Caco-2 (cell line): ENCODE measurements at regions not wholly inside any gene's neighbourhood (a gene's known extent, or its start where the extent isn't known, plus 50 kb on each side); places are given as distances from the start of the nearest gene placed in this dataset.
A peak's percentile ranks its signal among the peaks of the same experiment; 100 is the strongest.

Experiments used
- BruUV-seq: library from RNA; stranded (reverse); fragments of 400-500 nt; replicated peaks from 2 replicates; lab custom pipeline; 2021; lab: Mats Ljungman, UMichigan
- CTCF ChIA-PET: fragments of 300-600 bp; sonication (Branson Sonifier 250); formaldehyde crosslinking; loops from one replicate; lab custom pipeline; 2022; ENCODE audit warnings: antibody characterized with exemption; lab: Charles Lee
- POLR2A ChIA-PET: fragments of 300-600 bp; sonication (Branson Sonifier 250); formaldehyde crosslinking; loops from one replicate; lab custom pipeline; 2022; ENCODE audit warnings: antibody characterized with exemption; lab: Charles Lee
- DNase-seq, 2 experiments: peaks; one replicate each; pipeline versions ENCODE4 v3.0.0 to v3.0.0-alpha.2; 2020 to 2022
- H3K27me3 ChIP-seq: replicated peaks from 2 replicates; pipeline ENCODE4 v1.6.0; 2011; ENCODE audit warnings: low read length; ENCODE audit not compliant: control insufficient read depth, insufficient read depth
- H3K36me3 ChIP-seq: 2 replicates; pipeline ENCODE4 v1.5.1; 2011; ENCODE audit warnings: low read length; ENCODE audit not compliant: control insufficient read depth, insufficient read depth
- H3K4me1 ChIP-seq: fragments of 250-450 bp; sonication (Bioruptor Pico); 2 replicates; pipeline ENCODE4 v1.5.1; 2020; ENCODE audit warnings: mild to moderate bottlenecking
- H3K4me3 ChIP-seq: 2 replicates; pipeline ENCODE4 v1.5.1; 2011; ENCODE audit warnings: low read depth, mild to moderate bottlenecking, control low read depth, low read length
- H3K9me3 ChIP-seq: fragments of 250-450 bp; sonication (Bioruptor Pico); 2 replicates; pipeline ENCODE4 v1.5.1; 2020; ENCODE audit warnings: mild to moderate bottlenecking, moderate library complexity
- H3K27ac Mint-ChIP-seq: one replicate; pipeline ENCODE4 v1.8.0; 2022; ENCODE audit warnings: mixed read lengths; ENCODE audit not compliant: unreplicated experiment
- H3K27me3 Mint-ChIP-seq: one replicate; pipeline ENCODE4 v1.8.0; 2022; ENCODE audit warnings: mixed read lengths; ENCODE audit not compliant: insufficient read depth, unreplicated experiment
- H3K36me3 Mint-ChIP-seq: one replicate; pipeline ENCODE4 v1.8.0; 2022; ENCODE audit warnings: mild to moderate bottlenecking, mixed read lengths; ENCODE audit not compliant: insufficient read depth, unreplicated experiment
- H3K4me1 Mint-ChIP-seq: one replicate; pipeline ENCODE4 v1.8.0; 2022; ENCODE audit warnings: low read depth, mixed read lengths; ENCODE audit not compliant: unreplicated experiment
- H3K4me3 Mint-ChIP-seq: one replicate; pipeline ENCODE4 v1.8.0; 2022; ENCODE audit warnings: mild to moderate bottlenecking, moderate library complexity, mixed read lengths; ENCODE audit not compliant: unreplicated experiment
- H3K9me3 Mint-ChIP-seq: one replicate; pipeline ENCODE4 v1.8.0; 2022; ENCODE audit warnings: mixed read lengths; ENCODE audit not compliant: unreplicated experiment
- intact Hi-C: fragments of 100-400 bp; cut with micrococcal nuclease; formaldehyde crosslinking; loops from one replicate; pipeline ENCODE4 v1.10.0; 2022; ENCODE audit not compliant: unreplicated experiment
- TF ChIP-seq, protein P1 (sequence below), 2 experiments: fragments of 200-600 bp in 1 of 2; IDR thresholded peaks; 1 replicate in 1 of 2; 2 replicates in 1 of 2; pipeline versions ENCODE4 v1.5.1 to v1.8.0; 2011 to 2022; ENCODE audit warnings: antibody characterized with exemption in 1 of 2, control low read depth in 1 of 2, inconsistent platforms in 1 of 2, low read depth in 1 of 2, low read length in 1 of 2, mild to moderate bottlenecking in 1 of 2, moderate library complexity in 1 of 2; ENCODE audit not compliant: insufficient read depth in 1 of 2, severe bottlenecking in 1 of 2, unreplicated experiment in 1 of 2

DNA sequence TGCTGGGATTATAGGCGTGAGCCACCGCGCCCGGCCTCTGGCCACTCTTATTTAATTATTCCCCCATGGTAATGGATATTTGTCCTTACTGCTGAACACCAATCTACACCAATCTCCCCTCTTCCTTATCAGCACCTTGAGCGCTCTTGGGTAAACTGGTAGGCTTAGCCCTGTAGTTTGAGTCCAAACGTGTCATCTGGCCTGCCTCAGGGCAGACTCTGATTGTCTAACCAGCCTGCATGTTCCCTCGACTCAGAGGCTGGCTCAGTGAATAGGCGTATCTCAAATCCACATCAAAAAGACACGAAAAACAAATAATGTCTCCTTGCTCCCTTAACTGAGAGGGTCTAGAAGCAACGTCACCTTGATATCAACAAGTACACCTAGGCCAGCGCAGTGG, 260.9 kb downstream of the TFAP2C start:
- Mint-ChIP-seq H3K4me3 (no peak overlapping the region), H3K27ac (no peak overlapping the region), H3K36me3 (no peaks in the 10 kb centered on the region), H3K9me3 (no peaks in the 10 kb centered on the region), H3K27me3 (peaks cover 9% of the 10 kb centered on the region), H3K4me1 (peaks cover 6% of the 10 kb centered on the region)
- no peak overlapping the region for H3K4me3 ChIP-seq
- peak in 1 of 2 experiments; percentile 68 for DNase-seq
- no peaks in the 10 kb centered on the region for H3K36me3 ChIP-seq
- CTCF ChIA-PET, result no interaction called here
- intact Hi-C loops, result no loop called here
- no peaks in the 10 kb centered on the region for H3K27me3 ChIP-seq
- no TSS peak for BruUV-seq
- POLR2A ChIA-PET, result no interaction called here
- TF ChIP-seq, protein P1, sequence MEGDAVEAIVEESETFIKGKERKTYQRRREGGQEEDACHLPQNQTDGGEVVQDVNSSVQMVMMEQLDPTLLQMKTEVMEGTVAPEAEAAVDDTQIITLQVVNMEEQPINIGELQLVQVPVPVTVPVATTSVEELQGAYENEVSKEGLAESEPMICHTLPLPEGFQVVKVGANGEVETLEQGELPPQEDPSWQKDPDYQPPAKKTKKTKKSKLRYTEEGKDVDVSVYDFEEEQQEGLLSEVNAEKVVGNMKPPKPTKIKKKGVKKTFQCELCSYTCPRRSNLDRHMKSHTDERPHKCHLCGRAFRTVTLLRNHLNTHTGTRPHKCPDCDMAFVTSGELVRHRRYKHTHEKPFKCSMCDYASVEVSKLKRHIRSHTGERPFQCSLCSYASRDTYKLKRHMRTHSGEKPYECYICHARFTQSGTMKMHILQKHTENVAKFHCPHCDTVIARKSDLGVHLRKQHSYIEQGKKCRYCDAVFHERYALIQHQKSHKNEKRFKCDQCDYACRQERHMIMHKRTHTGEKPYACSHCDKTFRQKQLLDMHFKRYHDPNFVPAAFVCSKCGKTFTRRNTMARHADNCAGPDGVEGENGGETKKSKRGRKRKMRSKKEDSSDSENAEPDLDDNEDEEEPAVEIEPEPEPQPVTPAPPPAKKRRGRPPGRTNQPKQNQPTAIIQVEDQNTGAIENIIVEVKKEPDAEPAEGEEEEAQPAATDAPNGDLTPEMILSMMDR (IDR thresholded peaks at IDR 0.05; ENCODE audit: insufficient read depth in 1 of 2, low read depth in 1 of 2, low read length in 1 of 2, severe bottlenecking in 1 of 2, unreplicated experiment in 1 of 2), result no peak
- peaks cover 15% of the 10 kb centered on the region for H3K4me1 ChIP-seq
- H3K9me3 ChIP-seq, result no peaks in the 10 kb centered on the region

DNA sequence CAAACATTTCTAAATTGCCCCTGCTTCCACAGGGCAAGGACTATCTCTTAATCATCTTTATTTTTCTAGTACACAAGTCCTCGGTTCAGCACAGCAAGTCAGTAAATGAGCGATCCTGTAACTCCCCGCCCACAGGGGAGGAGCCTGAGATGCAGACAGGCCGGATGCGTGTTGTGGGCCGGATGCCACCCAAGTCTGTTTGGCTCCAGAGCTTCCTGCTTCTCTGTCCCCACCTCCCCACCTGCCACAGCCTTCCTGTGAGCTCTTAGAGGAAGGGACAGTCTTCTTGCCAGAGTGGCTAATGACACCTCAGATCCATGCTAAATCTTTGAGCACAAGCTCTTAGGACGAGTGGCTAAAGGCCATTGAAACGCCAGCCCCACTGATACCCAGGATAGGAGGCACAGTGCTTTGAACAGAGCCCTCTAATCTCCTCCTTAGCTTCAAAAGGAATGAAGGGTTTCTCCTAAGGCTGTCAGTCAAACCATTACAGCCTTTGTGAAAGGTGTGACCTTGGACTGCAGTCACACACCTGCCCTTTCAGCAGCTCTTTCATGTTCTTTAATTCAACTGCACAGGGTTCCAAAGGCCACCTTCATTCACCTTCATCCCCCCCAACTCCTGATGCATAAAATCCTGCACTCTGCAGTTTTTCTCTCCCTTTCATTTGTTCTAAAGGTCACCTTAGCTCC, 264.3 kb downstream of the TFAP2C start:
- peak in 1 of 2 experiments; percentile 65 for DNase-seq
- intact Hi-C loops, result no loop called here
- Mint-ChIP-seq H3K9me3 (no peaks in the 10 kb centered on the region), H3K27ac (no peak overlapping the region), H3K27me3 (peaks cover 15% of the 10 kb centered on the region), H3K4me3 (no peak overlapping the region), H3K36me3 (no peaks in the 10 kb centered on the region), H3K4me1 (peaks cover 6% of the 10 kb centered on the region)
- Histone ChIP-seq H3K4me3 (no peak overlapping the region), H3K9me3 (no peaks in the 10 kb centered on the region), H3K27me3 (no peaks in the 10 kb centered on the region; the same call in 1 of the 2 replicates), H3K36me3 (no peaks in the 10 kb centered on the region), H3K4me1 (peaks cover 15% of the 10 kb centered on the region)
- ChIA-PET CTCF (interaction anchor here (0.9 to 1.1 kb wide), 2 partner anchors 50 to 81 kb away, joined by 3 to 4 read pairs; no protein-coding TSS in a partner anchor), POLR2A (no interaction called here)
- no TSS peak for BruUV-seq
- TF ChIP-seq, protein P1 (IDR thresholded peaks at IDR 0.05; ENCODE audit: insufficient read depth in 1 of 2, low read depth in 1 of 2, low read length in 1 of 2, severe bottlenecking in 1 of 2, unreplicated experiment in 1 of 2), result no peak

DNA sequence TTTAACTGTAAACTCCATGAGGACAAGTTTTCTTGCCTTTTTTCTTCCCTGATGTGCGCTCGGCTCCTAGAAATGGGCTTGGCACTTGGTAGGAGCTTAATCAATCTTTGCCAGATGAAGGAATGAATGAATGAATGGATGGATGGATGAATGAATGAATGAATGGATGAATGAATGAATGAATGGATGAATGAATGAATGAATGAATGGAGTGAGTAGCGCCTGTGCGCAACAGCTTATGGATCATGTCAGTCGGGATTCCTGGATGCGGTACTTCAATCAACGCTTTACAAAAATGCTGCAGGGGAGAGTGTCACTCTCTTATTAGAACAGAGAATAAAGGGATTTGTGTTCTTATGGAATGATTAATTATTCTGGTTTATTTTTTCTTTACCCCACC, 267.3 kb downstream of the TFAP2C start:
- peaks cover 13% of the 10 kb centered on the region; the same call in 1 of the 2 replicates for H3K4me1 ChIP-seq
- Mint-ChIP-seq H3K9me3 (peaks cover 17% of the 10 kb centered on the region), H3K4me1 (no peaks in the 10 kb centered on the region), H3K36me3 (no peaks in the 10 kb centered on the region), H3K4me3 (no peak overlapping the region), H3K27me3 (peaks cover 18% of the 10 kb centered on the region), H3K27ac (no peak overlapping the region)
- ChIA-PET POLR2A (no interaction called here), CTCF (interaction anchor here (0.6 to 0.7 kb wide), 2 partner anchors 10 to 579 kb away, joined by 4 to 5 read pairs; no protein-coding TSS in a partner anchor)
- intact Hi-C loops, result no loop called here
- TF ChIP-seq, protein P1 (IDR thresholded peaks at IDR 0.05; ENCODE audit: insufficient read depth in 1 of 2, low read depth in 1 of 2, low read length in 1 of 2, severe bottlenecking in 1 of 2, unreplicated experiment in 1 of 2), result no peak
- H3K9me3 ChIP-seq, result peaks cover 7% of the 10 kb centered on the region; the same call in 1 of the 2 replicates
- no peak for DNase-seq
- no peak overlapping the region for H3K4me3 ChIP-seq
- H3K27me3 ChIP-seq, result no peaks in the 10 kb centered on the region; the same call in 1 of the 2 replicates
- H3K36me3 ChIP-seq, result no peaks in the 10 kb centered on the region
- no TSS peak for BruUV-seq
